ENCODE measurements at regions not wholly inside any gene's neighbourhood (a gene's known extent, or its start where the extent isn't known, plus 50 kb on each side); places are given as distances from the start of the nearest gene placed in this dataset.
"Not testable (repeated sequence)": the region's sequence is repeated elsewhere in the genome, so short reads cannot be mapped to it uniquely, and the experiment has no call there.

DNA sequence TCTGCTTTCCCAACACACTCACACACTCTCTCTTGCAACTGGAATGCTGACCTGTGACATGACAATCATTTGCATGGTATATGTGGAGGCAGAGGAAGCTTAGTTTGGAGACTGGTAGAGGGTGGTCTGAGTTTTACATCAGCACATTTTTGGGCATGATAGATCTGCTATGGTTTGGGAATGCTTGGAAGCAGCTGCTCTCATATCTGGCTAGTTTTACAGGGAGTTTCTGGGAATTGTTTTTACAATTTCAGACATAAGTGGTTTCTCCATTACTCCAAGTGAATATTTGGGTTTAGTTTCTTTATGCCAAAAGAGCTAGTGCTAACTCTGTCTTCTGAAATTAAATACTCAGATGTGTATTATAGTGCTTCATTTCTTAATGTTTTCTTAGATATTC is 977.6 kb downstream of the SUCLG1 start:
- no peak for DNase-seq

DNA sequence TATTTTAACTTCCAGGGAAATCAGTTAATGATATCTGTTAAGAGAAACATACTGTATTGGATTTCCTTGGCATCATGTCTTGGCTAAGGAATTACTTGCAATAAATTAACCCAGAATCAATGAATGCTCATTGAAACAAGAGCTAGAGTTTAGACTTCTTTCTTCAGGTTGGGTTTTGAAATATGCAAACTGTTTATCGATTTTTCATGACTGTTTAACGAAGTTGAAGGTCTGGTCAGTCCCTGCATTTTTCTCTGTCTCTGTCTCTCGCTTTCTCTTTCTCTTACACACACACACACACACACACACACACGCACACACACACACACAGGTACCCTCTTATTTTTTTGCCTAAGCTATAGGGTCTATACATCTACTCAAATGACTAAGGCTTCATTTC is 981.0 kb downstream of the SUCLG1 start:
- DNase-seq = no peak

DNA sequence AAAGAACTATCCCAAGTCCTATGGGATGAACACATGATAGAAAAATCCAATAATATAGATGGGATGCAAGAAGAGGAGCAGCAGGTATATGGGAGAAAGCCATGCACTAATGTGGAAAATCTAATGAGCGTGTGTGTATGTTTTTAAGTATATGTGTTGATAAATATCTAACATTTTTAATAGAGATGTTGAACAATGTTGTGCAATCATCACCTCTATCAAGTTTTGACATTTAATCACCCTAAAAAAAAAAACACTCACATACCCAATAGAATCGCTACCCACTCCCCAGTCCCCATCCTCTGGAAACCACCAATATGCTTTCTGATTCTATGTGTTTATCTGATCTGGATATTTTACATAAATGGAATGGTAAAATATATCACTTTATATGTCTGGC is 983.7 kb downstream of the SUCLG1 start:
- no peak for DNase-seq

DNA sequence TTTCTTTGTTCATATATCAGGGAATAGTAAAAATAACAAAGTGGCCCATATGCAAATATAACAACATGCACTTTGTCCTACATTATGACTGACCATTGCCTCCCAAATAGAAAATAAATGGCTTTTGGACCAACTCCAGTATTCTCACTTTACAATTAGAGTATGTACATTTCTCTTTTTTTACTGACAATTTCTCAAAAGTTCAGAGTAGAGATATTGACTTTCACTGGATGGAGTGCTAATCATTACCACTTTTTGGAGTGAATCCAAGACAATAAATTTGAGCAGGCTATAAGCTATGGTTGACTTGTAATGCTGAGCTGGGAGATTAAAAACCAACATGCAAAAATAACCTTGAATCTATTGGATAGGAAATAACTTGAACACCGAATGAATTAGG is 987.4 kb downstream of the SUCLG1 start:
- no peak for DNase-seq

DNA sequence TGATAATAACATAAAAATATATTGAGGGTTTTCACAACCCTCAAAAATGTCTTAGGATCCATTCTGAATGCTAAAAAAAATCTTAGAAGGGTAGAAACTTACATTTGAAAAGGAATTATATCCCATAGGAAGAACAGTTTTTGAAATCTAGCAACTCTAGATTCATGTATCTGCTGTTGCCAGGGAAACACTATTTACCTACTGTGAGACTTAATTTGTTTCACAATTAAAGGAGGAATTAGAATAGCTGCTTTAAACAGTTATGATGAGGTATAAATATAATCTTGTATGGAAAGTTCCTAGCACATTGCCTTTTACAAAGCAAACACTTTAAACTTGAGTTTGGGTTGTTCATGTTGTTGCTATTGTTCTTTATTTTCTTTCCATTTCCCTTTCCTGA is 988.2 kb downstream of the SUCLG1 start:
- no peak for DNase-seq

DNA sequence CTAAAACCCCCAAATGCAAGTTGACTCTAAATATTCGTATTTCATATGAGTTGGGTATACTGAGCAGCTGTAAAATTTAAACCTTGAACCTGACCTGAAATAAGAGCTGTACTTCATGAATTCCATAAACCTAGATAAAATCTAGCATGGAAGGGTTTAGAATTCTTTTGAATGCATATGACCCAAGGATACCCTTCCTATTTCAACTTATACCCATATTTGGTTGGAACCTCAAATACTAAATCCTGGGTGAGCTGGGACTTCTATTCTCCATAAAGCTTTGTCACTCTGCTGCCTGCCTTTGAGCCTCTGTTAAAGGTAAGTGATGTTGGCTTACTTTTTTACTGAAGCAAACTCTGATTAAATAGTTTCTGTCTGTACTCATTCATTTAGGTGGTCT is 994.6 kb downstream of the SUCLG1 start:
- DNase-seq = no peak

DNA sequence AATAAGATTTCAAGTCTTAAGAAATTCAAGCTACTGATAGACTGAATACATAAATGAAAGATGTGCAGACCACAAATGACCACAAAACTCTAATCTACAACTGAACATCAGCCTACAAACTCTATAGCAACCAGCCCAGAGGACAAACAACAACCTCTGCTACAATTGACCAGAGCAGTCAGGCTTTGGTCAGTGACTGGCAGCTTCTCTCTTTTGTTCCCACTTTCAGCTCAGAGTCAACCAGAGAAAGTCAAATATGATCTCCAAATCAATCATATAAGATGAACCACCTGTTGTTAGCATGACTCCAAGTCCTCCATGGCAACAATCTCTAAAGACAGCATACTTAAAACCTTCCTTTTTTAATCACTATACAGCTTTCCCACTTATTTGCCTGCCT is 996.2 kb downstream of the SUCLG1 start:
- DNase-seq = no peak

DNA sequence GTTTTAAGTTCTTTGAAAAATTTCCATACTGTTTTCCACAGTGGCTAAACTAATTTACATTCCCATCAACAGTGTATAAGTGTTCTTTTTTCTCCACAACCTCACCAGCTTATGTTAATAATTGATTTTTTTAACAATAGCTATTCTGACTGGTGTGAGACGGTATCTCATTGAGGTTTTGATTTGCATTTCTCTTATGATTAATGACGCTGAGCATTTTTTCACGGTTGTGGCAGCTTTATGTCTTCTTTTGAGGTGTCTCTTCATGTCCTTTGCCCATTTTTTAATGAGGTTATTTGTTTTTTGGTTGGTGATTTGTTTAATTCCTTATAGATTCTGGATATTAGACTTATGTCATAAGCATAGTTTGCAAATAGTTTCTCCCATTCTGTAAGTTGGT is 997.9 kb downstream of the SUCLG1 start:
- DNase-seq = no peak

DNA sequence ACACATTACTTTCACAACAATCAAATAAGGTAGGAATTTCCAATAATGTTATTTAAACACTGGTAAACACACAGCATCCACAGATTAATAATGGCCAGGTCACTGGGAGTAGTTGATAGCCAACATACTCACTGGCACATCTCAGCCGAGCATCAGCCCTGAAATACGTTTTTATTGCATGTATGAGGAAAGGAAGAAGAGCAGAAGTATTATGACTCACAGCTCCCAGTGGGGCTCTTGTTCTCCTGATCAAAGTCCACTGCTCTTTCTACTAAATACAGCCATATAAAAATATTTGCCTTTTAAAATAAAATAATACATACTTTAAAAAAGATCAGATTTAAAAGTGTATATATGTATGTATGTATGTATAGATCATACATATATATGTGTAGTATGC is 999.6 kb downstream of the SUCLG1 start:
- no peak for DNase-seq

DNA sequence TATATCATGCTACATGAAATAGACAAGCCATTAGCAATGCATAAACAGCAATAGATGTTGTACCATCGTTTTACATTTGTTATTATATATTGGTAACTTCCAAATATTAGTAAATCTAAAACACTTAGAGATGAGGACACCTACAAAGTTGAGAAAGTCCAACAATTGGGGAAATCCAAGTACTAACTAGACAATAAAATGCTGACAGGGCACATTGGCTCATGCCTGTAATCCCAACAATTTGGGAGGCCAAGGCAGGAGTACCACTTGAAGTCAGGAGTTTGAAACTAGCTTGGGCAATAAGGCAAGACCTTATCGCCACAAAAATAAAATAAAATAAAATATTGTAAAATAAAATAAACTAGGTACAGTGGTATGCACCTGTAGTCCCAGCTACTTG is 1023.1 kb downstream of the SUCLG1 start:
- no peak for DNase-seq

DNA sequence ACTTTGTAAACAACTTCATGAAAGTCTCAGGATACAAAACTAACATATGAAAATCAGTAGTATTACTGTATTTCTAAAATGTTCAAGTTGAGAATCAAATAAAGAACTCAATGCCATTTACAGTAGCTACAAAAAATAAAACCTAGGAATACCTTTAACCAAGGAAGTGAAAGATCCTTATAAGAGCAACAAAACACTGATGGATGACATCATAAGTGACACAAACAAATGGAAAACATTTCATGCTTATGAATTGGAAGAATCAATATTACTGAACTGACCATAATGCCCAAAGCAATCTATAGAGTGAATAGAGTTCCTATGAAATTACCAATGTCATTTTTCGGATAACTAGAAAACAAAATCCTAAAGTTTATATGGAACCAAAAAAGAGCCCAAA is 1038.1 kb downstream of the SUCLG1 start:
- no peak for DNase-seq

DNA sequence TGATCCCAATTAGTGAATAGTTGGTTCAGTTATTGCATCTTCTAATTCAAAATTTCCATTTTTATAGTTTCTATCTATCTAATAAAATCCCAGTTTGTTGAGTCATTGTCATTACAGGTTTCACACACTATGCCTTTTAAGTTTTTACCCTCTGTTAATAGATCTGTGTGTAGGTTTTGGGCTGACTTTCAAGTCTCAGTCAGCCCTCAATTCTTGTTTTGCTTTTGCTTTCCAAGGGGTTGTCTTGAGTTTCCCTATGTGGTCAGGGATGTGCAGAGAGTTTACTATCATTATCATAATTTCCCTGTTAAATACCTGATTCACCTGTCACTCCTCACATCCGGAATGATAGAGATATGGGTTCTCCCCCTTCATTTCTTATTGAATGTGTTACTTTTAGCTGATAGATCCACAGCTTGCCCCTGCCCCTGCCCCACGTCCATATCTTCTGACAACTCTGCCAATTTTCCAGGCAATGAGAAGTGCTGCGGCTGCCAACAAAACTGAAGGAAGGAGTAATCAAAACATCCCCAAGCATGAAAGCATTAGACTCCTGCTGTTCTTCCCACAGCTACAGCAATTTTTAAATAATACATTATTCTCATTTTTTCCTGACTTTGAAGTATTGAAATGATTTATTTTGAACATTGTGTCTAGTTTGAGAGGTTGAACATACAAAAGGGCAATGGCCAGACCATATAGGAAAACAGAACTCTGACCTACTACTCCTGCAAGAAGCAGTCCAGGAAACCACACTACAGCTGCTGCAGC is 1064.8 kb downstream of the SUCLG1 start:
- DNase-seq = no peak

DNA sequence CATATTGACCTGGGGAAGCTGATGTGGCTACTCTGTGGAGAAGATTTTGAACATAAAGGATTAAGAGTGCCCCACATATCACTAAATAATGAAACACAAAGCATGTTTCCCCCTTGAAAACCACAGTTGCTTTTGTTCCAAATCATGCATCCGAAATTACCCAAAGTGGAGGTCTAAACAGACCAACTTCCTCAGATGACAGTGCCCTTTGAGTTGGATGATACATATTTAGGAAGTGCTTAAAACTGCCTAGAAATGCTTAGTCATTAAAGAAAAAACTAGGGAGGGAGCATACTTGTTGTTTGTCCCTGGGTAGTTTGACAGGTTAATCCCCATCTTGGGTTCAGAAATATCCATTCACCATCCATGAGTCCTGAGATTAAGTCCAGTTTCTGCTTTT is 1070.3 kb downstream of the SUCLG1 start:
- no peak for DNase-seq

DNA sequence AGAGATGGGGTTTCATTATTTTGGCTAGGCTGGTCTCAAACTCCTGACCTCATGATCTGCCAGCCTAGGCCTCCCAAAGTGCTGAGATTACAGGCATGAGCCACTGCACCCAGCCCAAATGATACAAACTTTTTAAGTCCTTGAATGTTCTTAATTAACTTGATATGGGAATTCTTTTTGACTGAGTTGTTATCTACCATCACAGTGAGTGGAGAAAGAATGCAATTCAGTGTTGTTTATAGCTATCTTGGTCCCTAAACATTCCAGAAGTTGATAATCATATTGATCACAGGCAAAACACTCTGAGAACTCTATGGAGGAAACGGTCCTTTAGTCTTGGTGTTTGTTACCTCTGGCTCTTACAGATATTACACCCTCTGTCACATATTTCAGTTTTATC is 1072.5 kb downstream of the SUCLG1 start:
- DNase-seq = no peak

DNA sequence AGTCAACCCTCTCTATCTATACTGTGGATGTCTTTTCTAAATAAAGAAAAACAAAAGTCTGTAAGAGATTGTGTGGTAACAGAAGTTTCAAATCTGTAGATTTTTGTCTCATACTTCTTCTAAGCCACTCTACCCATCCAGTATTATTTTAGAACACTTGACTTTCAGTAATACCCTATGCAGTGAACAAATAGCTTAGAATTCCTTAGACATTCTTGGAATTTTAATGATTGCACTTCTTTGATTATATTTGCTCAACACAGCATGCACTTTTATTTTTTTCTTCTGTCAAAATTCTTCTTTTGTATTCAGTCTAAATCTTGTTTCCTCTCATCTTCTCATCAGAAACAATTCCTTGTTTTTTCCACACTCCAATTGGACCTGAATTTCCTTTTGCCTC is 1080.2 kb downstream of the SUCLG1 start:
- no peak for DNase-seq

DNA sequence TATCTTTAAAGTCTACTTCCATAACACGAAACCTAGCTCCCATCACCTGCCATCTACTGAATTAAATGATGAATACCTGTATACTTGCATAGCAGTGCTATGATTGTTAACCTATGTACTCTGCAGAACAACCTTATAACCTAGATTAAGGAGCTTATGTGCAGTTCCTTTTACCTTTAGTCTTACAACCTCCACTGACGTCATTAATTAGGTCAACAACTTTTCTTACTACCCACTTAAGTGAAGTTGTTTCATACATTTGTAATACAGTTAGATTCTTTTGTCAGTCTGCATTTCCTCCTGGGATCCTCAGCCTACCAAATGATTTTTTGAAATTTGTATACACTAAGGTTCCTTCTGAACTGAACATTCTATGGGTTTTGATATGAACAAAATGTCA is 1082.3 kb downstream of the SUCLG1 start:
- no peak for DNase-seq

DNA sequence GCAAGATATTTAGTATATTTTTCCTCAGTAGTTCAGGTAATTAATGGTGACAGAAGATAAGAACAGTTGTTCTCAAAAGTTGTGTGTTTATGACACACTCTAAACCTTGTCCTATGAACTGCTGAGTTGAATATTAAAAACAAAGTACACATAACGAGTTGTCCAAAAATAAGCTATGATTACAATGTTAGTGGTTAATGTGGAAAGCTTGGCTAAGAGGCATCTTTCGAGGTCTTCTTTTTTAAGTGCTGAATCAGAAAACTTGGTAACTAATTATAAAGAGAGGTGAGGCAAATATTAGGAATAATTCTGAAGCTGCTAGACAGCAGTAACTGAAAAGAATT is 1088.7 kb downstream of the SUCLG1 start:
- no peak for DNase-seq

DNA sequence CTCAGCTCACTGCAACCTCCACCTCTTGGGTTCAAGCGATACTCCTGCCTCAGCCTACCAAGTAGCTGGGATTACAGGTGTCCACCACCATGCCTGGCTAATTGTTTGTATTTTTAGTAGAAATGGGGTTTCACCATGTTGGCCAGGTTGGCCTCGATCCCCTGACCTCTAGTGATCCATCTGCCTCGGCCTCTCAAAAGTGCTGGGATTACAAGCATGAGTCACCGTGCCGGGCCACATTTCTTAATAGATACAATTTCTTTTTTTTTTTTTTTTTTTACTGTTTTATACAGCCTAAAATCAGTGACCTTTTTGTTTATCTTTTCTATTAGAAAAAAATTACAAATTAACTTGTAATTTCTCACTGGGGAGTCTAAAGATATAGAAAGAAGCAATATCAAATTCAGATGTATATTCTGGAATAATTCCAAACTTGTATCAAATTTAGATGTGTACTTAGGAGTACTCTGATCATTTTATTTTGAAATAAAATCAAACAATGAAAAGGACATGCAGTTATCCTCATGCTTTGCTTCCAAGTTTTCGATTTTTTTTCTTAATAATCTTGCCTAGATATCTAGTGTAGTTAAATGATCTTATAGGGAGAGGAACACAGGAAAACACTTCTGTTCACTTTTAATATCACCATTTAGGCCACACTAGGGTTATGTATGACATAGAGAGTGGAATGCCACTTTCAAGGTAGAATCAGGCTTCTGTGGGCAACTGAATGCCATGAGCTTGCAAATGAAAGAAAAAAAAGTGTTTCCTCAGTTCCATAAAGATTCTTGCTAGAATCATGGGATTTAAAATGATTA is 1089.3 kb downstream of the SUCLG1 start:
- DNase-seq = no peak

DNA sequence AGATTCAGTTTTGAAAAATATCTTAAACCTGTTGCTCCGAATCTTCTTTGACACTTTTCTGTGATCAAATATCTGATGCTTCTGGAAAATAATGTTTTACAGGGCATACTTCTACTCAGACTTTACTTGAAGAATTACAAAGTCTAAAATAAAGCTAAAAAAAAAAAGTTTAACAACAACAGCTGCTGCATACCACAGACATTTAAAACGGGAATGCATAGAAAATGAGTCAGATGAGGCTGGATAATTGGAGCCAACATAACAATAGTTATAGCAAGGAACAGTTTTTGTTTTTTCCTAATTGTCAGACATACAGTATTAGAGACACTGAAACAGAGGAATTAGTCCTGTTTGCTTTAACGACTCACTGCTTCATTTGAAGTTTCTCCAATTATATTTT is 1090.2 kb downstream of the SUCLG1 start:
- no peak for DNase-seq

DNA sequence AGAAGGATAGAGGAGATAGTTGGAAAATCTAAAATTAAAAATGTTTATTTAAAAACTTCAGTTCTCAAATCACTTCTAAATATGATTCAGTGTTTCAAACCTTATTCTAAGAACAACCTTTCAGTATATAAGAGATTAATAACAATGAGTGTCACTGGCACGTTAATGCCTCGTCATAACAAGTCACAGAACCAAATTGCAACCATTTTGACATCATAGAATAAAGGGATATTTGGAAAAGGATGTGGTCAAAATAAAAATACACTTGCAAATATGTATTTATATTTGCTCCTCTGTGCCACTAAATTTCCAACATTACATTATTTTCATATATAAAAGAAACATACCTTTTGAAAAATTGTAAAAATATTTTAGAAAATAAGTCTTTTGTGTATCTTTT is 1090.6 kb downstream of the SUCLG1 start:
- no peak for DNase-seq

DNA sequence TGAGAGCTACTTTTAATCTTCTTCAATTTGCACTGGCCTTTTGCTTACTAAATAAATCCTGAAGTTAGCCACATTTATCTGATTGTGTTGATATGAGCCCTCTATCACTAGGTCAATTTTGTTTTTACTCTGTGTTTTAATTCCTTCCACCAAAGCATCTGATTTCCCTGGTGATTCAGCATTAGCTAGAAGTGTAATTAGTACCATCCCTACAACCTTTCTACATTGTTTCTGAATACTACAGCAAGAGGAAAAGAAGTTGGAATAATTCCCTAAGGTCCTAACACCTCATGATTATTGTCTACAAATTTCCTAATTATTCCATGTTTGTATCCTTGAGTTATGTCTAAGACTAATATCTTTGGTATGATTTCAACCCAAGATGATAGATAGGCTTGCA is 1093.6 kb downstream of the SUCLG1 start:
- no peak for DNase-seq

DNA sequence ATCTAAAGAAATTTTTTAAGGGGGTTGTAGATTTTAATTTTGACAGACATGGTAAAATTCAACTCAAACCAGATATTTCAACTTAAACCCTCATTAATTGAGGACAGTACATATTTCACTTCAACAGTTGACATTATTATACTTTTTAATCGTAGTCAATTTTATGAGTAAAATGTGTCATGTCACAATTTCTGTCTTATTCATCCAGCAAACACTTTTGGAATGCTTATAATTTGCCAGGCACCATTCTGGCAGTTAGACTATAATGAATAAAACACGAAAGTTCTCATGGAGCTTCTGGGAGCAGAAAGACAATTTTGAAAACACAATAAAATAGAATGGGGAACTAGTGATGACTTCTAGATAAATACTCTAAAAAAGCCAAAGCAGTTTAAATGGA is 1094.8 kb downstream of the SUCLG1 start:
- no peak for DNase-seq

DNA sequence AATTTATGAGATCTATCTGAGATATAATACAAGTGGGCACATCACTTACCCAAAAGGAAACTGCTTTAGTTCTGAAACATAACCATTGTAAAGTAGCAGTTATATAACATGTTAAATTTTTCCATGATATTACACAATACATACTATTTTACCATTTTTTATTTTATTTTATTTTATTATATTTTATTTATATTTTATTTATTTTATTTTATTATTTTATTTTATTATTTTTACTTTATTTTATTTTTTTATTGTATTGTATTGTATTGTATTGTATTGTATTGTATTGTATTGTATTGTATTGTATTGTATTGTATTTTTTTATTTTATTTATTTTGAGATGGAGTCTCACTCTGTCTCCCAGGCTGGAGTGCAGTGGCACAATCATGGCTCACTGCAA is 1095.9 kb downstream of the SUCLG1 start:
- not testable (repeated sequence) for DNase-seq

DNA sequence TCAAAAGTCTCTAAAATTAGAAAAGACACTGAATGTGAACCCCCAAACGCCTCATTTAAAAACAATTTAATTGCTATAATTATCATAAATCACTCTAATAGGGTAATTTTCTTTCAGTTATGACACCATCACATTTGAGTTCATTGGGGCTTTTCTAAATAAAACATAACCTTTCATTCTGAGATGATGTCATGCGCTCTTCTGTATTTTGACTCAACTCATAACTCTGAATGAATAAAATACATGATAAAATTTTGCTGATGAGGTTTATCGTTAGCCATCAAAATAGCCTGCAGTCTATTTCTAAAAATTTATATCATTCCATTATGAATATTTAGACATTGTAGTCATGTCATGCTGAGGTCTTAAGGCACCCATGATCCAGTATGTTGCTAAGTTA is 1099.7 kb downstream of the SUCLG1 start:
- DNase-seq = no peak

DNA sequence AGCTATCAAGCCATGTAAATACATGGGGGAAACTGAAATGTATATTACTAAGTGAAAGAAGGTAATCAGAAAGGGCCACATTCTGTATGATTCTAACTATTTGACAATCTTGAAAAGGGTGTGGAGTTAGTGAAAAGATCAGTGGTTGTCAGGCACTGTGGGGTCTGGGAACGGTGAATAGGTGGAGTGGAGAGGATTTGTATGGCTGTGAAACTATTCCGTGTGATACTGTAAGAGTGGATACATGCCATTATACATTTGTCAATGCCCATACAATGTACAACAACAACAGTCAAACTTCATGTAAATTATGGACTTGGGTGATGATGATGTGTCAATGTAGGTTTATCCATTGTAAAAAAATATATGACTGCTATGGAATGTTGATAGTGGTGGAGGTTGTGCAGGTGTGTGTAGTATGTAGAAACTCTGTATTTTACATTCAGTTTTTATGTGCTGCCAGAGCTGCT is 1116.2 kb downstream of the SUCLG1 start:
- no peak for DNase-seq
